ENCODE measurements at regions not wholly inside any gene's neighbourhood (a gene's known extent, or its start where the extent isn't known, plus 50 kb on each side); places are given as distances from the start of the nearest gene placed in this dataset.

GRCh38 chrX:42466332-42467046 lies 311.5 kb downstream of the PPP1R2C start:
- TF ChIP-seq POLR2AphosphoS5 (IDR thresholded peaks at IDR 0.05) = no peak
- TF ChIP-seq POLR2A (IDR thresholded peaks at IDR 0.05) = no peak

Measured in gastroesophageal sphincter (tissue), 2 donors.